KBM-7 (cell line): ENCODE measurements at regions not wholly inside any gene's neighbourhood (a gene's known extent, or its start where the extent isn't known, plus 50 kb on each side); places are given as distances from the start of the nearest gene placed in this dataset.

ENCODE experiments used
- DNase-seq: peaks from one replicate; pipeline ENCODE4 v3.0.0-alpha.2; 2015
- in situ Hi-C: fragments of 300-500 bp; cut with MboI; formaldehyde crosslinking; loops from 2 replicates; pipeline ENCODE4 v1.14.3; 2020; ENCODE audit warnings: low sequenced_read_pairs, low pct_unique_long_range_greater_than_20kb, mixed read lengths

DNA sequence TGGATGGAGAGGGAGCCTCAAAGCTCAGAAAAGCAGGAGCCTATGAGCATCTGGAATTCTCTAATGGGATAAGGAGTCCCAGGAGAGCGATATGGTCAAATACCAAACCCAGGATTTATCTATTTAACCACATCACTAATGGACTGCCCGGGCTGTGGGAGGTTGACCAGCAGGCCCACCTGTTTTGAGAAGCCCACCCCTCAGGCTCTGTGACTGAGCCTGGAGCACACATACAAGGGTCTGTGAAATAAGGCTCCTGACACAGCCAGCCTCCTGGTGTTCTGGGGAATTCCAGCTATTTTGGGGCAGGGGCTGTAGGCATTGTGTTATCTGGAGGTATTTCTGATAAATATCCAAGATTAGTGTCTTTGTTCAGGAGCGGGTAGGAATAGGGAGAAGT lies 132.0 kb upstream of the C1orf21 start:
- in situ Hi-C loops, result no loop called here
- DNase-seq, result no peak

DNA sequence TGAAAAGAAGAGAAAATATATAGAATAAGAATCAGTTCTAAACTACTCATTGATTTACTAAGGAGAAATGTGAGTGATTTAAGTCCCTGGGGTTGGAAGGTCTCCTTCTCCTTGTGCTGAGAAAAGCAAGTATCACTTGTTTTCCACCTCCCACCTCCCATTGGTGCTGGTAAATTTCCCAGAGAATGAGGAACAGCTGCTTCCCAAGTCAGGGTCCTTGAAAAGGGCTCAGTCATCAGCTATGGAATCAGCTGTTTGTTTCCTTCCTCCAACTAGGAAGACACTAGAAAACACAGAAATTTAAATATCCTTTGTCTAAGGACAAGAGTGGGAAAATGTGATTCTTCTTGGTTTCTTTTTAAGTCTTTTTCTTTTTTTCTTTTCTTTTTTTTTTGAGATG lies 131.3 kb upstream of the C1orf21 start:
- in situ Hi-C loops, result no loop called here
- DNase-seq, result no peak

DNA sequence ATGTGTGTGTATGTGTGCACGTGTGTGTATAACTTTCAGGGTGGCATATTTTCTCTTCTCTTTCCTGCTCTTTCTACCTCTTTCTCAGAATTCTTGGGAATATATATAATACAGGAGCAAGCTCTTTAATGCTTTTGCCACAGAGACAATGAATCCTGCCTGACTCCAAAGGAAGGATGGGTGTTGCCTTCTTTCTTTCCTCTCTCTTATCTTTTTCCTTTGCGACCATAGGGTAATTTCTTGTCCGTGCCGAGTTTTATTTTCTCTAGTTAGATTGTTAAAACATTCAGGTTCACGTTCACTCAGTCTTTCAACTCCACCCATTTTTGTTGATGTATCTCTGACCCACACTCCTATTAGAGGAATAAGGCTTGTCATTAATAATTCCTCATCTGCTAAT lies 129.0 kb upstream of the C1orf21 start:
- DNase-seq, result no peak
- in situ Hi-C loops, result no loop called here

DNA sequence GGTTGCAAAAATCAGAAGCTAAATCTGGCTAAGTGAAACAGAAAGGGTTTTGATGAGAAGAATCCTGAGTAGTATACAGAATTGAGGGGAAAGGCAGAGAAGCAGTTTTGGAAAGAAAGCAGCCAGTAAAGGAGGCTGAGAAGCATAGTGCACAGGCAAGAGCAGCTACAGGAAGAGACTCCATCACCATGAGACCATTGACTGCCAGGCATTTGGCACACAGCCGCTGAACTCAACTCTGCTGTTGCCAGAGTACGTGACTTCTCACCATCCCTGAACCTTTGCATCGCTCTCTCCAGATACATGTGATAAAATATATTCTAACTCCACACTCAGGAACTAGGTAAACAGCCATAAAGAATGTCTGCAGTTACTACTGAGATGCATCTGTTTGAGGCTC lies 128.3 kb upstream of the C1orf21 start:
- DNase-seq, result no peak
- in situ Hi-C loops, result no loop called here

DNA sequence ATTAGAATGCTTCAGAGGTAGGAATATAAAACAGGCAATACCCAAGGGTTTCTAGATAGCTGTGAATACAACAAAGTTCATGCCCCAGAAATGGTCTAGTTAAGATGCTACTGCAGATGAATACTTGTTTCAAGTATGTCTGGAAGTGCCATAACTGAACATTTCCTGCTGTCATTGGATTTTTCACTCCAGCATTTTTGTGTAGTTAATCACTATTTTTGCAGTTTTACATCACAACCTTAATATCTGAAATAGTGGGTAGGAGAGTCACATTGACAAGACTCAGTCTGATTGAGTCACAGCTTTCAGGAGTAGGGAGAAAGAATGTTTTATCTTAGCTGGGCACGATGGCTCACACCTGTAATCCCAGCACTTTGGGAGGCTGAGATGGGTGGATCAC lies 126.4 kb upstream of the C1orf21 start:
- DNase-seq, result no peak
- in situ Hi-C loops, result no loop called here

DNA sequence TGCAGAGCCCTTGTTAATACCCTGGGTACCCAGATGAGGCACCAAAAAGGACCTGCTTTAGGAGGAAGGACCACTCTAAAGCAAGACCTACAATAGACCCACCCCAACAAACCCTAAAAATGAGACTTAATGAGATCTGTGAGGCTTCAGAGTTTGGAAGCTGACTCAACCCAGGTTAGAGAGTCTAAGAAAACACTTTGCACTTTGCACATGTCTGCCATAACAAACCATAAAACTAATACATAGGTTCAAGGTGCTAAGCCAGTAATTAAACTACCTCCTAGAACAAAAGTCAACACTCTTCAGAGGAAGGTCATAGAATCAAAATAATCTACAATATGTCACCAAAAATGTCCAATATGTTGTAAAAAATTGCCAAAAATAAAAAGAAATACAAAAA lies 124.7 kb upstream of the C1orf21 start:
- in situ Hi-C loops, result no loop called here
- no peak for DNase-seq

DNA sequence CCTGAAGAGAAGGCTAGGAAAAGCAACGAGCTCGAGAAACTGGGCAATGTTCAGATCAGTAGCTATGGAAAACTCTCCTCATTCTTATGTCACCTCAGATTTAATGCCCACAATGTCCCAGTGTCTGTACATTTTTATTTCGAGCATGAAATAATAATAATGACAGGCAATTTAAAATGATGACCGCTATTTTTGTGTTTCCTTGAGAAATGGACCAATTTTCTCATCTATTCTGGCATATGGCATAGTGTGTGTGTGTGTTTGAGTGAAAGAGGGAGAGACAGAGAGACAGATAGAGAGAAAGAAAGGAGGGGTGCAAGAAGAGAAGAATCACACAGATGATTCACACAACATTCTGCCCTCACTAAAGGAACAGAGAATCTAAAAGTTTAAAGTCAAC lies 119.1 kb upstream of the C1orf21 start:
- in situ Hi-C loops, result no loop called here
- DNase-seq, result no peak

DNA sequence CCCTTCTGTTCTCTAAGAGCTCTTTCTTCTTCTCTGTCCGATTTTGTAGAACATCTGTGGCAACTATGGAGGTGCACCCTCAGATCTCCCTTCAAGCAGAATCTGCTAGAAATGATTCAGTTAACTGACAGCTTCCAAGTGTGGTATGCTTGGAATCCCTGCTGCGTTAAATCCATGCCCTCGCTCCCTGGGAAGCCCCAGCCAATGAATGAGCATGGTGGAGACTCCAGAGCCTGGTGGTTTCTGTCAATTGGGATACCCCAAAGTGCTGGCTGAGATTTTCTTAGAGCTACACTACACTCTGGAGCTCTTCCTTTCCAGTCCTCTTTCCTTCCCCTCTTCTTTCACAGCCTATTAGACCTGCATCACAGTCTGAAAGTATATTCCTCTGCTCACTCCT lies 116.3 kb upstream of the C1orf21 start:
- no peak for DNase-seq
- in situ Hi-C loops, result no loop called here

DNA sequence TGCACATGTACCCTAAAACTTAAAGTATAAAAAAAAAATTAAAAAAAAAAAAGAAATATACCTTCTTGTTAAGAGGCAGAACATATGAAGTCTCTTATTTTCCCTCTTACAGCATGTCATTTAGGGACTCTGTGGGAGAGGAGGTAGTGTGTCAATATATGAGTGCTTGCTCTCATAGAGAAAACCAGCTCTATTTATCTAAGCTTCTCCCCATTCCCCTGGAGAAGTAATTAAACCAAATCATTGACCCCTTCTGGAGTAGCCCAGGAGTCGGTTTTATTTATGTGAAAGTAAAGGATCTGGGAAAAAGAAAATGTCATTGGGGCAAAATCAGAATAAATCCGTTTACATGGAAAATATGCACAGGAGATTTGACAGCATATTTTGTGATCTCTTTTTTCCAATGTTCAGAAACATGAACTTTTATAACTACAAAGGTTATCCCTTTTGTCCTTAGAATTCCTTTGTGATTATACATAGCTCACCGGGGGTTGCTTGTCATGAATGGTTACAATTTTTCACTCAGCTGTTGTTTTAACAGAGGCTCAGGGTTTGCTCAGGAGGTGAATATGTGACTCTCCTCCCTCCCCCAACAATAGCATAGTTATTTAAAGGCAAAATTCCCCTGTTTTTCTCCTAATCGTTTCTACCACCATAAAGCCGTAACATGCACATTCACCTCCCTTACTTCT lies 114.5 kb upstream of the C1orf21 start:
- DNase-seq, result no peak
- in situ Hi-C loops, result no loop called here

DNA sequence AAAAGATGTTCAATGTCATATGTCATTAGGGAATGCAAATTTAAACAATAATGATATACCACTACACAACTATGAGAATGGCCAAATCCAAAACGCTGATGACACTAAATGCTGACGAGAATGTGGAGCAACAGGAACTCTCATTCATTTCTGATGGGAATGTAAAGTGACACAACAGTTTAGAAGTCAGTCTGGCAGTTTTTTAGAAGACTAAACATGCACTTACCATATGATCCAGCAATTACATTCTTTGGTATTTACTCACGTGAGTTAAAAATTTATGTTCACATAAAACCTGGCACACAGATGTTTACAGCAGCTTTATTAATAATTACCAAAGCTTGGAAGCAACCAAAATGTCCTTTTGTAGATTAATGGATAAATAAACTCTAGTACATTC lies 110.4 kb upstream of the C1orf21 start:
- in situ Hi-C loops, result no loop called here
- DNase-seq, result no peak

DNA sequence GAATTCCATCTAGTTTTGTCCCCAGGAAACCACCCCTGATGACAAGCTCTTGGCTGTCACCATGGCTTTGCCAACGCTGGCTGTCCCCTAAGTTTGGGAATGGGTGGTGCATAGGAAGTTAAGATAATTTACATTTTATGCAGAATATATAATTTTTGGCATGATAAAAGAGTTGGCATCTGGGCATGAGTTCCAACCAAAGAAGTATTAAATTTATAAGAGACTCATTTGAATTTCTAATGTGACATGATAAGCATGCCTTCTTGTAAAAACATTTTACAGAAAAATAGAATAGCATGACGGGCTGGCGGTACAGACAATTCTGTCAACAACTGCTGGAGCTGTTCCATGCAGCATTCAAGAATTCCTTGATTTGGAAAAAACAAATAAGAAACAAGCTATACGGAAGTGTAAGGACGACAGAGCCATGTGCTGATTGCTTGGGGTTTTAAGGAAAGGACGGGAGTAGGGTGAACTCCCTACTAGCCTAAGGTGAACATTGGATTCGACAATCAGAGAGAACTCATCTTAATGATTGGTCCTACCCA lies 106.8 kb upstream of the C1orf21 start:
- in situ Hi-C loops, result no loop called here
- DNase-seq, result no peak

DNA sequence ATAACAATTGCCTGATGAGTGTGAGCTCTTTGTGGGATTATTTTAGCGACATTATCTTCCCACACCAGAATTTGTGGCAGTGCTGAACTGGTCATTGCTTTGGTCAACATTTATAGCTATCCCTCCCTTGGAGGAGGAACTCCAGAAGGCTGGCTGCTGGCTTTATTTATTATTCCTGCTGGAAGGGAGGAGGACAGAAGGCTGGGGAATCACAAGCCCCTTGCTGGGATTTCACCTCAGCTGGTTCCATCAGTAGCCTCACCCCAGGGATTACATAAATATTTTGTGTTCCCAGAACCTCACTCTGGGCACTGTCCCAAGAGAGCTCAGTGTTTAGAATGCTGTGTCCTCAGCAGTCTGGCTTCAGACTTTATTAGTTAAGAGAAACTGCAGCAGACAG lies 102.8 kb upstream of the C1orf21 start:
- no peak for DNase-seq

DNA sequence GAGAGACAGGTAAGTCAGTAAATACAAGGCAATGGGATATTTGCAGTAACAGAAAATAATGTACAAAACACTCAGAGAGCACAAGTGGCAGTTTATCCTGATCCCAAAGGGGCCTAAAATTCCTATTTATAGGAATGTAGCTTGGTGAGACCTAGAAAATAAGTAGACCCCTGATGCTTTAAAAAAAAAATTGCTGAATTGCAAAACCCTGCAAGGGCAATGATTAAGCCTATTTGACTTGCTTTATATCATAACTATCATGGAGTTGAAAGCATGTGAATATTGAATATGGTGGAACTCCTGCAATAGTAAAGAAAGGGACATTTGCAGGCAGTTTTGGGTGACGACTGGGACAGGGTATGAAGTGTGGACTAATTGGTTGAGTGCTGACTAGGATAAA lies 101.9 kb upstream of the C1orf21 start:
- no peak for DNase-seq

More for the DNA sequence above, 102.8 kb upstream of the C1orf21 start:
- in situ Hi-C loops, result no loop called here

DNA sequence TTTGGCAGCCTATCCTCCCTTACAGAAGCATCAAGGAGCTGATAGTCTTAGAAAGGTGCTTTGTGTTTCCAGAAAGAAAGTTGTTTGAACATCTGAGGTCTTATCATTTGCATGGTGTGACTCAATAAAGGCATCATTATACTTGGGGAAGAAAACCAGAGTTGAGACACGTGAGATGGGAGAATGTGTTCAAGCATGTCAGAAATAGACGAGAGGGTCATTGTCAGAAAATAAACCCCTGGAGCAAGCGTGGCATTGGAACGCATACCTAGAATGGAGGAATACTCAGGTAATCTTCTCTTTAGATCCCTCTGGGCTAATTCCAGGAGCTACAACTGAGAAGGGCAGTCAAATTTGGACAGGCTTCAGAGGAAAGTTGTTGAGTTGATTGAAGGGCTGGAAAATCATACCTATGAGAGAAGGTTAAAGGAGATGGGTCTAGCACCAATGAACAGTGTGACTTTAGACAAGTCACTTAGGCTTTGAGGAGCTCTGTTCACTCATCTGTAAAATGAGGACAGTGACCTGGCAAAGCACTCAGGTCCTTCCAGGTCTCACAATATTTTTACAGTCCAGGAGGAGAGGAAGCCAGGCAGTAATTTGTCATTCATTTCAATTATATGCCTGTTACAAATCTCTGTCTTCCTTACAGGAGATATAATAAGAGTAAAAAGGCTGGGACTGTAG lies 101.3 kb upstream of the C1orf21 start:
- in situ Hi-C loops, result no loop called here
- DNase-seq, result no peak

More for the DNA sequence above, 101.9 kb upstream of the C1orf21 start:
- in situ Hi-C loops, result no loop called here

DNA sequence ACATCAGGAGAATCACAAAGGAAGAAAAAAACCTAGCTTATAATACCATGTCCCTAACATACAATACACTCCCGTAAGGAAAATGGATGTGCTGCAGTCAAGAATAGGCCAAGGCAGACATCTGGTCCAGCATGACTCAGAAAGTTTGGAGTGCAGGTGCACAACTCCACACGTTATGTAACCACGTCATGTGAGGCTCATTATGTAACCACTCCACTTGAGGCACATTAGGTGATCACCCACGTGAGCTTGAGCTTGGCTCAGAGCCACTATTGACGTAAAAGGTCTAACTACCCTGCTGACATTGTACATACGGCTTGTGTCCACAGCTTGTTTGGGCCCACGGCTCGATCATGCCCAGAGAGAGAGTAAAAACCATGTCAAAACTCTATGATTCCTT lies 99.8 kb upstream of the C1orf21 start:
- DNase-seq, result no peak
- in situ Hi-C loops, result no loop called here

DNA sequence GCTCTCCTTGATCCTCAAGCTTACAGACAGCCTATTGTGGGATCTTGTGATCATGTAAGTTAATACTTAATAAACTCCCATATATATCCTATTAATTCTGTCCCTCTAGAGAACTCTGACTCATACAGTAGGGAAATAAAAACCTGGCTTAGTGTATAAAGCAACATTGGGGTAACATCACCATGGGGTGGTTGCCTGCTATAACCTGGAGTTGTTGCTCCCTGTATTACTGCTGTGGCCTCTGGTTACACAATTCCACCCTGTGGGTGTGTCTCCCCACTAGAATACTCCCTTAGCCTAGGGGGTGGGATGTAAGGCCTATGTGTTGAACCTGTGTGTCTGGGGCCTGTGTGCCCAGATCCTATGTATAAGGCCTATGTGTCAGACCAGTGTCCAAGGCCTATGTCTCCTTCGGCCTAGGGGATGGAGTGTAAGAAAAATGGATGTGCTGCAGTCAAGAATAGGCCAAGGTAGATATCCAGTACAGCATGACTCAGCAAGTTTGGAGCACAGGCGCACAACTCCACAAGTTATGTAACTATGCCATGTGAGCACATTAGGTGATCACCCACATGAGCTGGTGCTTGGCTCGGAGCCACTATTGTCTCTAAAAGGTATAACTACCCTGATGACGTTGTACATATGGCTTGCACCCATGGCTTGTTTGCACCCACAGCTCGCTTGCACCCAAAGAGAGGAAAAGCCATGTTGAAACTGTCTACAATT lies 96.8 kb upstream of the C1orf21 start:
- DNase-seq, result peak; percentile 19
- in situ Hi-C loops, result no loop called here

DNA sequence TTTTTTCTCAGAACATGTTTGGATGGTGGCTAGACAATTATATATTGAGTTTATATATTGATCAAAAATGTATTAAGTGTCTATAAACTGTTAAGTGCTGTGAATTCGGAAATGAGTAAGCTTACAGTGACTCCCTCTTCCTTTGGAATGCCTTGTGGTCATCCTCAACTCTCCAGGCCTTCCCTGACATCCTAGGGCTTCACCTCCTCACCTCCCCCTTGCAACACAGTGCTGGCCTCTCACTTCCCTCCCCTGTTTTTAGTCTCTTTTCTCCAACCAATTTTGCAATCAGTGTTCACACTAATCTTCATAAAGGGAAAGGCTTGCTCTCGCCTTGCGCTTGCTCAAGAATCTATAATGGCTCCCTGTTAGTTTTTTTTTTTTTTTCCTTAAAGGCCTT lies 95.1 kb upstream of the C1orf21 start:
- DNase-seq, result no peak
- in situ Hi-C loops, result no loop called here

DNA sequence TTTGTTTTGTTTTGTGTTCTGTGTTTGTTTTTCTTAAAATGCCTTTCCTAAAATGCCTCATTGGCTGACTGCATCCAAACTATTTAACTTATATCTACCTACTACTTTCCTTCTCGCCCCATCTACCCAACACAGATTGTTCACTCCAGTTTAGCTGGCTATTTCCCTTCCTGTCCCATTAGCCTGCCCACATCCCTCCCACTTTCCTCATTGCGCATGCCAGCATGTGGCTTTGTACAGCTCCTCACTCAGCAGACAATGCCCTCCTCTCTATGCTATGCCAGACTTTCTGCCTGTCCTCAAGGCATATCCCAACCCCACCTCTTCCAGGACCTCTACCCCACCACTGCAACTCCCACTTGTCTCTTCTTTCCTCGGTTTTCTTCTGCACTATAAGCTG lies 94.7 kb upstream of the C1orf21 start:
- in situ Hi-C loops, result no loop called here

DNA sequence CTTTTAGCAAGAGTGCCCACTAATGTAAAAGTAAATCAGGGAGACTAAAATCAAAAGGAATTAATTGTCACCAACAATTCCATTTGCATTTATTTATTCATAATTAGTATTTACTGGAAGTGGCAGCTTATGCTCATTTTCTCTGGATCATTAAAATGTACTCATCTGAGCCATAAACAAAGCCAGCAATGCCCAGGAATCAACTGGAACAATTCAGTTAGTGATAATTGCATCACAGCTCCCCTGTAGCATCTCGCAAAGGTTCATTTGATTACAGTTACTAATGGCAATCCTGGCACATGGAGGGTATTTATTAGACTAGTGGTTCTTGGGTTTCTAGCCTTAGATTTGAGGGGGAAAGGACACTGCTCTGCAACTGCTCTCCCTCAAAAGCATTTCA lies 92.7 kb upstream of the C1orf21 start:
- DNase-seq, result no peak
- in situ Hi-C loops, result no loop called here

More for the DNA sequence above, 94.7 kb upstream of the C1orf21 start:
- DNase-seq, result no peak
